Heart left ventricle (tissue), 13 donors: ENCODE measurements at regions not wholly inside any gene's neighbourhood (a gene's known extent, or its start where the extent isn't known, plus 50 kb on each side); places are given as distances from the start of the nearest gene placed in this dataset.

Experiments
- CTCF ChIP-seq, 12 donors: fragments of 200-600 bp; sonication (generic) in 4 of 12; IDR thresholded peaks; one replicate each; pipeline versions ENCODE4 v1.5.0 to v1.8.0; 2018 to 2022; ENCODE audit warnings: antibody characterized with exemption in 12 of 12, mild to moderate bottlenecking in 5 of 12
- POLR2A ChIP-seq, 2 donors: fragments of 450-650 bp; IDR thresholded peaks; one replicate each; pipeline ENCODE4 v1.6.1; 2017; ENCODE audit warnings: antibody characterized with exemption in 2 of 2, mild to moderate bottlenecking in 2 of 2, moderate library complexity in 2 of 2
- donor health status: ischemic (EF 13 %, LVEDD 7.1; RV severe dilation, severe dysfunction).
- donor health status: DM: no; HTN: yes; CAD: no.
- donor health status: DM: no; HTN: no; CAD: no.
- donor health status: ischemic (EF 25% LVEDD 6.9; RV normal size, moderate dysfunction).
- donor health status: ischemic (EF 25% LVEDD 5.7; RV mildly dilated, moderate dysfunction).
- donor health status: ischemic (EF 35%, LVEDD 5.7; RV mildly dilated, moderate dysfunction).
- donor health status: nonischemic (EF 11% LVEDD 7.7; RV severe dilation, severe dysfunction).
- donor health status: DM: yes; HTN: yes; CAD: no.
- donor health status: PGD.
- donor health status: ischemic (EF 29% LVEDD 5.4; RV normal size, mild dysfunction).
- donor health status: nonischemic (EF 23%, LVEDD 6.1; RV moderate dilation, normal function).

GRCh38 chr3:110323349-110323748 lies 748.3 kb upstream of the NECTIN3 start:
- TF ChIP-seq CTCF (IDR thresholded peaks at IDR 0.05), result no peak
- TF ChIP-seq POLR2A (IDR thresholded peaks at IDR 0.05), result no peak
